ENCODE measurements at regions not wholly inside any gene's neighbourhood (a gene's known extent, or its start where the extent isn't known, plus 50 kb on each side); places are given as distances from the start of the nearest gene placed in this dataset.

GRCh38 chr11:127052404-127052803 lies 51.8 kb upstream of the KIRREL3 start:
- Histone ChIP-seq H3K4me3 (ENCODE audit: low read depth in 1 of 5, low read length in 5 of 5) (no peak overlapping the region), H3K36me3 (ENCODE audit: control insufficient read depth in 5 of 5, insufficient read depth in 5 of 5, low read length in 5 of 5) (no peaks in the 10 kb centered on the region)

More at GRCh38 chr11:127052404-127052803, 51.8 kb upstream of the KIRREL3 start:
- Histone ChIP-seq H3K9me3 (ENCODE audit: control insufficient read depth in 5 of 5, low read length in 5 of 5) (no peaks in the 10 kb centered on the region), H3K27me3 (ENCODE audit: control insufficient read depth in 5 of 5, insufficient read depth in 4 of 5, low read length in 5 of 5) (no peaks in the 10 kb centered on the region), H3K9ac (ENCODE audit: low read length in 5 of 5) (no peak overlapping the region), H3K27ac (ENCODE audit: low read depth, low read length) (no peak overlapping the region), H3K4me1 (ENCODE audit: control insufficient read depth in 5 of 5, insufficient read depth in 5 of 5, low read length in 5 of 5) (no peaks in the 10 kb centered on the region)
